Thyroid gland (tissue), 4 donors: ENCODE measurements at regions not wholly inside any gene's neighbourhood (a gene's known extent, or its start where the extent isn't known, plus 50 kb on each side); places are given as distances from the start of the nearest gene placed in this dataset.

Experiments
- POLR2A ChIP-seq, 2 donors: fragments of 450-650 bp; IDR thresholded peaks; one replicate each; pipeline ENCODE4 v1.6.1; 2017; ENCODE audit warnings: antibody characterized with exemption in 2 of 2, mild to moderate bottlenecking in 2 of 2, moderate library complexity in 1 of 2
- TF ChIP-seq, protein P1 (sequence below), 6 experiments: fragments of 200-600 bp in 3 of 6; fragments of 450-650 bp in 3 of 6; sonication (generic) in 3 of 6; IDR thresholded peaks; one replicate each; pipeline ENCODE4 v1.5.1; 2016 to 2019; ENCODE audit warnings: antibody characterized with exemption in 6 of 6, mild to moderate bottlenecking in 2 of 6, inconsistent platforms in 1 of 6, moderate library complexity in 1 of 6

DNA sequence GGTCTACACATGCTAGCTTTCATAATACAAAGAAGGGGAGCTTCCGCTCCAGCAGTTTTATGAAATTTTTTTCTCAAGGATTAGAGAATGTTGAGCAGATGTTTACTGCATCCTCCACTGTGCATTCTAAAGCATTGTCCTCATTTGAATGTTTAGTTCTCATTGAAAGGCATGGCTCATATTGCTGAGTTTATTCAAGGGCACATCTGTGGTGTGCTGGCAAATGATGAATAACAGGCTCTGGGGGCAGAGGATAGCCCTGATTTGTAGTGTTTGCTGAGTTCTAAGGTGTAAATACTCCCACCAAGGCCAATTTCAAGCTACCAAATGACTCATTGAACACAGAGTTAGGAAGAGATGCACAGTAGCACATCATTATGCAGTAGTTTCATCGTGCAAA is 303.2 kb upstream of the FAM78B start:
- TF ChIP-seq, protein P1, sequence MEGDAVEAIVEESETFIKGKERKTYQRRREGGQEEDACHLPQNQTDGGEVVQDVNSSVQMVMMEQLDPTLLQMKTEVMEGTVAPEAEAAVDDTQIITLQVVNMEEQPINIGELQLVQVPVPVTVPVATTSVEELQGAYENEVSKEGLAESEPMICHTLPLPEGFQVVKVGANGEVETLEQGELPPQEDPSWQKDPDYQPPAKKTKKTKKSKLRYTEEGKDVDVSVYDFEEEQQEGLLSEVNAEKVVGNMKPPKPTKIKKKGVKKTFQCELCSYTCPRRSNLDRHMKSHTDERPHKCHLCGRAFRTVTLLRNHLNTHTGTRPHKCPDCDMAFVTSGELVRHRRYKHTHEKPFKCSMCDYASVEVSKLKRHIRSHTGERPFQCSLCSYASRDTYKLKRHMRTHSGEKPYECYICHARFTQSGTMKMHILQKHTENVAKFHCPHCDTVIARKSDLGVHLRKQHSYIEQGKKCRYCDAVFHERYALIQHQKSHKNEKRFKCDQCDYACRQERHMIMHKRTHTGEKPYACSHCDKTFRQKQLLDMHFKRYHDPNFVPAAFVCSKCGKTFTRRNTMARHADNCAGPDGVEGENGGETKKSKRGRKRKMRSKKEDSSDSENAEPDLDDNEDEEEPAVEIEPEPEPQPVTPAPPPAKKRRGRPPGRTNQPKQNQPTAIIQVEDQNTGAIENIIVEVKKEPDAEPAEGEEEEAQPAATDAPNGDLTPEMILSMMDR (IDR thresholded peaks at IDR 0.05) = no peak
- TF ChIP-seq POLR2A (IDR thresholded peaks at IDR 0.05) = no peak
